ENCODE measurements at regions not wholly inside any gene's neighbourhood (a gene's known extent, or its start where the extent isn't known, plus 50 kb on each side); places are given as distances from the start of the nearest gene placed in this dataset.

DNA sequence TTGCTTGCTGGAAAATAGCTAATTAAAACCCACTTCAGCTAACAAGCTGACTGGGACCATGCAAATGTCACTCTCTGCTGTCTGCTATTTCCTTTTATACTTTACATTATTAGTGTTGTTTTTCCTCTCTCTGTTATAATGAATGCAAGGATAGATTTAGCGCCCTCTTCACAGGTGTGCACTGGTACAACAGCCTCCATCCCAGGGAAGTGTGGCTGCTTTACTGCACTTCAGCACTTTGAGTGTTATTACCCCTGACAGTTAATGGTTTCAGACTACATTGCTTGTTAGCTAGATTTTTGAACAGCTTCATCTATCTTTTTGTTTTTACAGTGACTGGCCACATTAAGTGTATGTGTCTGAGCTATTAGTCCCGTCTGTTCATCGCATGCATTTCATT lies 405.7 kb downstream of the RNF144B start:
- H3K27me3 Mint-ChIP-seq: no peaks in the 10 kb centered on the region
- H3K4me1 Mint-ChIP-seq: no peaks in the 10 kb centered on the region
- ATAC-seq (ENCODE audit: low read depth) (no peak), DNase-seq (no peak)
- H3K36me3 Mint-ChIP-seq: no peaks in the 10 kb centered on the region
- POLR2A ChIA-PET: no interaction called here
- peaks cover 3% of the 10 kb centered on the region for H3K9me3 Mint-ChIP-seq
- no peak overlapping the region for H3K27ac Mint-ChIP-seq
- no peak overlapping the region for H3K4me3 Mint-ChIP-seq

DNA sequence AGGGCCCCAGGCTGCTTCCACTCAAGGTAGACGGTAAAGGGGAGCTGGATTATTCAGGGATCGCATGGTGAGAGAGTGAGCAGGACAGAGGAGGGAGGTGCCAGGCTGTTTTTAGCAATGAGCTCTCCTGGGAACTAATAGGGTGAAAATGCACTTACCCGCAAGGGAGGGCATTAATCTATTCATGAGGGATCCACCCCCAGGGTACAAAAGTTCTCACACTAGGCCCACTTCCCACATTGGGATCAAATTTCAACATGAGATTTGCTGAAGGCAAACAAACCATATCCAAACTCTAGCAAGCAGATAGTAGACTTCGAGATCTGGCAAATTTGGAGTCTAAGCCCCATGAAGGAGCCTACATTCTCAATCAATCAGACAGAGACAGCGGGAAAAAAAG lies 408.6 kb downstream of the RNF144B start:
- Mint-ChIP-seq H3K27me3 (no peaks in the 10 kb centered on the region), H3K36me3 (no peaks in the 10 kb centered on the region), H3K4me1 (no peaks in the 10 kb centered on the region), H3K4me3 (no peak overlapping the region), H3K9me3 (peaks cover 3% of the 10 kb centered on the region), H3K27ac (no peak overlapping the region)
- DNase-seq (no peak), ATAC-seq (ENCODE audit: low read depth) (no peak)
- POLR2A ChIA-PET: no interaction called here

DNA sequence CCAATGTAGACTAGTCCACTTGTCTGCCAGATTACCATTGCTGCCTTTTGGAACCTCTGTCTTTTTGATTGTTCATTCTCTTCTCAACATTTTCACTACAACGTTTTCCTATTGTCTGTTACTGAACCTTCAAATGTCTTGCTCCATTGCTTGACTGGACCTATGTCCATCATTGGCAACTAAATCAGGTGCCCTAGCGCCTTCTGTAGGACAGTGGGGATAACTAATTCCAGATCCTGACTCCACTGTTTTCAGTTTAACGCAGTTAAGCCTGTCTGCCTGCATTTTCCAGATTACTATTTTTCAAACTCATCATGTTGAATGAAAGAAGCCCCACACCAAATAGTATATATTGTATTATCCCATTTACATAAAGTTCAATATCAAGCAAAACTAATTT lies 433.6 kb downstream of the RNF144B start:
- no peak for ATAC-seq (ENCODE audit: low read depth)
- Mint-ChIP-seq H3K9me3 (peaks cover 12% of the 10 kb centered on the region), H3K36me3 (no peaks in the 10 kb centered on the region), H3K4me1 (no peaks in the 10 kb centered on the region), H3K27ac (no peak overlapping the region), H3K27me3 (no peaks in the 10 kb centered on the region), H3K4me3 (no peak overlapping the region)
- POLR2A ChIA-PET: no interaction called here
- no peak for DNase-seq

- no peak overlapping the region for H3K4me3 Mint-ChIP-seq
- H3K36me3 Mint-ChIP-seq: no peaks in the 10 kb centered on the region
- H3K4me1 Mint-ChIP-seq: no peaks in the 10 kb centered on the region
- POLR2A ChIA-PET: no interaction called here
- ATAC-seq (ENCODE audit: low read depth): no peak
- H3K9me3 Mint-ChIP-seq: peaks cover 13% of the 10 kb centered on the region
- H3K27ac Mint-ChIP-seq: no peak overlapping the region
- DNase-seq: peak; percentile 34
- H3K27me3 Mint-ChIP-seq: no peaks in the 10 kb centered on the region
These were observed 436.7 kb downstream of the RNF144B start for GRCh38 chr6:18823782-18824386.

- peaks cover 10% of the 10 kb centered on the region for H3K9me3 Mint-ChIP-seq
- DNase-seq: no peak
- no peak overlapping the region for H3K27ac Mint-ChIP-seq
- no peak for ATAC-seq (ENCODE audit: low read depth)
- no peak overlapping the region for H3K4me3 Mint-ChIP-seq
- POLR2A ChIA-PET: no interaction called here
- no peaks in the 10 kb centered on the region for H3K36me3 Mint-ChIP-seq
- no peaks in the 10 kb centered on the region for H3K27me3 Mint-ChIP-seq
- no peaks in the 10 kb centered on the region for H3K4me1 Mint-ChIP-seq
These were observed 442.2 kb downstream of the RNF144B start for GRCh38 chr6:18829272-18829870.

DNA sequence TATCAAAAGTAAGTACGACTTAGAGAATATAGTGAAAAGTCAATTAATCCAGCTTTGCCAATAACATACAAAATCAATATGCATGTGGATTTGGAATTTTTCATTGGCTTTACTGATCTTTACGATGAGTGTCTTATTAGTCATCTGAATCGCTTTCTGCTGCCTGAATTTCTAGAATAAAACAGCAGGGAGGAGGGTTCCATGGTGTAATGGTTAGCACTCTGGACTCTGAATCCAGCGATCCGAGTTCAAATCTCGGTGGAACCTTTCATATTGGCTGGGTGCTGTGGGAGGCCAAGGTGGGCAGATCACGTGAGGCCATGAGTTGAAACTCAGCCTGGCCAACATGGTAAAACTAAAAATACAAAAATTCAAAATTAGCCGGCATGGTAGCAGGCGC lies 448.8 kb downstream of the RNF144B start:
- Mint-ChIP-seq H3K4me1 (no peaks in the 10 kb centered on the region), H3K27ac (no peak overlapping the region), H3K36me3 (no peaks in the 10 kb centered on the region), H3K27me3 (no peaks in the 10 kb centered on the region), H3K9me3 (no peaks in the 10 kb centered on the region), H3K4me3 (no peak overlapping the region)
- ATAC-seq (ENCODE audit: low read depth): no peak
- DNase-seq: no peak
- POLR2A ChIA-PET: no interaction called here

GRCh38 chr6:18837013-18837412 lies 449.9 kb downstream of the RNF144B start:
- H3K27me3 Mint-ChIP-seq: no peaks in the 10 kb centered on the region
- peaks cover 2% of the 10 kb centered on the region for H3K9me3 Mint-ChIP-seq
- no peak for ATAC-seq (ENCODE audit: low read depth)
- H3K36me3 Mint-ChIP-seq: no peaks in the 10 kb centered on the region
- POLR2A ChIA-PET: no interaction called here
- no peaks in the 10 kb centered on the region for H3K4me1 Mint-ChIP-seq
- no peak for DNase-seq
- H3K27ac Mint-ChIP-seq: no peak overlapping the region
- H3K4me3 Mint-ChIP-seq: no peak overlapping the region

GRCh38 chr6:18842534-18842933 lies 455.4 kb downstream of the RNF144B start:
- H3K4me1 Mint-ChIP-seq: no peaks in the 10 kb centered on the region
- no peaks in the 10 kb centered on the region for H3K36me3 Mint-ChIP-seq
- no peak for DNase-seq
- peaks cover 5% of the 10 kb centered on the region for H3K9me3 Mint-ChIP-seq
- no peak overlapping the region for H3K27ac Mint-ChIP-seq
- no peaks in the 10 kb centered on the region for H3K27me3 Mint-ChIP-seq
- POLR2A ChIA-PET: no interaction called here
- ATAC-seq (ENCODE audit: low read depth): no peak
- no peak overlapping the region for H3K4me3 Mint-ChIP-seq

- Mint-ChIP-seq H3K27ac (no peak overlapping the region), H3K9me3 (peaks cover 6% of the 10 kb centered on the region), H3K4me1 (no peaks in the 10 kb centered on the region), H3K4me3 (no peak overlapping the region), H3K36me3 (no peaks in the 10 kb centered on the region), H3K27me3 (no peaks in the 10 kb centered on the region)
- no peak for ATAC-seq (ENCODE audit: low read depth)
- POLR2A ChIA-PET: no interaction called here
- DNase-seq: no peak
These were observed 458.7 kb downstream of the RNF144B start for GRCh38 chr6:18845896-18846295.

GRCh38 chr6:18846327-18846726 lies 459.2 kb downstream of the RNF144B start:
- H3K36me3 Mint-ChIP-seq: no peaks in the 10 kb centered on the region
- DNase-seq (no peak), ATAC-seq (ENCODE audit: low read depth) (no peak)
- H3K27me3 Mint-ChIP-seq: no peaks in the 10 kb centered on the region
- H3K4me1 Mint-ChIP-seq: no peaks in the 10 kb centered on the region
- peaks cover 6% of the 10 kb centered on the region for H3K9me3 Mint-ChIP-seq
- POLR2A ChIA-PET: no interaction called here
- H3K27ac Mint-ChIP-seq: no peak overlapping the region
- no peak overlapping the region for H3K4me3 Mint-ChIP-seq

DNA sequence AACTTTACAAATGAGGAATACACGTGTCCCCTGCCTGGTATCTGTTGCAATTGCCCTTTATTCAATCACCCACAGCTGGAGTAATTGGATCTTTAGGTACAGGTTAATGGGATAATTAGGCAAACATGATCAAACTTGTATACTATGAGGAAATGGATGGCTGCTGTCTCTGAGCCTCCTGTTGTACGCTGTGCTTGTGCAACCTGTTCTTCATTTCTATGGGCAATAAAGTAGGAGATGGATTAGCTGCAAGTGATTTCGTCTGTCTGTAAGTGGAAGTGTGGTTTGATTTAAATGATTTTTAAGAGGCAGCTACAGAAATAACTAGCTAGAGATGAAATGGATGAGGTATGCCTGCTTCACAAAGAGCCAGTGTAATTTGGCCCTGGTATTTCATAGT lies 474.1 kb downstream of the RNF144B start:
- Mint-ChIP-seq H3K4me1 (no peaks in the 10 kb centered on the region), H3K36me3 (no peaks in the 10 kb centered on the region), H3K27me3 (no peaks in the 10 kb centered on the region), H3K4me3 (no peak overlapping the region), H3K27ac (no peak overlapping the region), H3K9me3 (peaks cover 3% of the 10 kb centered on the region)
- no peak for DNase-seq
- POLR2A ChIA-PET: no interaction called here
- no peak for ATAC-seq (ENCODE audit: low read depth)

DNA sequence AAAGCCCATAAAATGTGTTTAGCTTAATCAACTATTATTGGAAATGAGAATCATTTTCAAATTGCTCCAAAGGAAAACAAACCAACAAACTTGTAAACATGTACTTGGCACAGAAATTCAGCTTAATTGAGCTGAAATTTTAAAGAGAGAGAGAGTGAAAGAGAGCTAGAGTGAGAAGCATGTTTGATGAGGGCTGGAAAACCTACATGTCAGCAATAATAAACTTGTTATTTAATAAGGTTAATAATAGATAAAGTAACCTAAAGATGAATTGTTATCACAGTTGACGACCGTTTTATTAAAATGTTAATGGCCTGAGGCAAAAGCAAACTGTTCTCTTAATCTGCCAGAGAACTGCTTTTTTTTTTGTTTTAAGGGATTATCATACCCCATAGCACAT lies 496.1 kb downstream of the RNF144B start:
- ATAC-seq (ENCODE audit: low read depth) (no peak), DNase-seq (no peak)
- Mint-ChIP-seq H3K27ac (no peak overlapping the region), H3K4me3 (no peak overlapping the region), H3K36me3 (no peaks in the 10 kb centered on the region), H3K9me3 (no peaks in the 10 kb centered on the region), H3K27me3 (no peaks in the 10 kb centered on the region), H3K4me1 (no peaks in the 10 kb centered on the region)
- POLR2A ChIA-PET: no interaction called here

DNA sequence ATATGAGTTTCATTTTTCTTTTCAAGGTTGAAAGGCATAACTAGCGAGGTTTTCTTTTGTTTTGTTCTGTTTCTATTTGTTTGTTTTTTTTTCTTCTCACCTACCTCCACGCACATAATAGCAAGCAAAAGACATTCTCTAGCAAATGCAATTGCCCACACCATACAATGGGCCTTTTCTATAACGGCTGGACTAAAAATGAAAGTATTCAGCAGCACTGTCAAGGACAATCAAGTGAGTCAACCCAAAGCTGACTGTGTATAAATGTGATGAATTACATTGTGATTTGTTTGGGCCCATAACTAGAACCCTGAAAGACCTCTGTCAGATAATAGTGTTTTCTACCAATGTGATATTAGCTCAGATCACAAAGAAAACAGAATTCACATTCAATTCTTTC lies 496.7 kb downstream of the RNF144B start:
- Mint-ChIP-seq H3K4me1 (no peaks in the 10 kb centered on the region), H3K27ac (no peak overlapping the region), H3K9me3 (no peaks in the 10 kb centered on the region), H3K27me3 (no peaks in the 10 kb centered on the region), H3K36me3 (no peaks in the 10 kb centered on the region), H3K4me3 (no peak overlapping the region)
- ATAC-seq (ENCODE audit: low read depth) (no peak), DNase-seq (no peak)
- POLR2A ChIA-PET: no interaction called here

- H3K36me3 Mint-ChIP-seq: no peaks in the 10 kb centered on the region
- DNase-seq (no peak), ATAC-seq (ENCODE audit: low read depth) (no peak)
- H3K4me3 Mint-ChIP-seq: no peak overlapping the region
- no peak overlapping the region for H3K27ac Mint-ChIP-seq
- no peaks in the 10 kb centered on the region for H3K9me3 Mint-ChIP-seq
- no peaks in the 10 kb centered on the region for H3K27me3 Mint-ChIP-seq
- no peaks in the 10 kb centered on the region for H3K4me1 Mint-ChIP-seq
- POLR2A ChIA-PET: no interaction called here
These were observed 506.6 kb downstream of the RNF144B start for GRCh38 chr6:18893540-18894269.

Data from activated naive CD8-positive, alpha-beta T cell treated with anti-CD3 and anti-CD28 coated beads, Interleukin-2, amount 10 ng/mL, durations not matched to agents 7 days and 5 days (primary cell).